NCI-H1436 treated with DMSO at 0.1 percent for 48 hours (cell line): ENCODE measurements at regions not wholly inside any gene's neighbourhood (a gene's known extent, or its start where the extent isn't known, plus 50 kb on each side); places are given as distances from the start of the nearest gene placed in this dataset.
"Not testable (repeated sequence)": the region's sequence is repeated elsewhere in the genome, so short reads cannot be mapped to it uniquely, and the experiment has no call there.

Source experiments
- DNase-seq: peaks from one replicate; lab custom pipeline; 2025; lab: John Stamatoyannopoulos, UW

DNA sequence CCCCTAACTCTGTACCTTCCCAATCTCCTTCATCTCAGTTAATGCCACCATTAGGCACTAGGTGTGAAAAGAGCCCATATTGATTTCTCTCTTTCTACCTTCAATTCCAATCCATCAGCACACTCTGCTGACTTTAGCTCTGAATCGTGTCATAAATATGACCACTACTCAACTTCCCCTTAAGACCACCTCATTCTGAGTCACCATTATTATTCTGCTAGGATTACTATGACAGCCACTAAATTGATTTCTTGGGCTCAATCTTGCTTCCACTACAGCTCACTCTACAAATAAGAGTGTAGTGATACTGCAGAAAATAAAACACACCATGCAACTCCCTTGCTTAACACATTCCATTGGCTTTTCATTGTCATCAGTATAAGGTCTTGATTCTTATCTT, 1449.0 kb upstream of the FLRT2 start:
- no peak for DNase-seq

DNA sequence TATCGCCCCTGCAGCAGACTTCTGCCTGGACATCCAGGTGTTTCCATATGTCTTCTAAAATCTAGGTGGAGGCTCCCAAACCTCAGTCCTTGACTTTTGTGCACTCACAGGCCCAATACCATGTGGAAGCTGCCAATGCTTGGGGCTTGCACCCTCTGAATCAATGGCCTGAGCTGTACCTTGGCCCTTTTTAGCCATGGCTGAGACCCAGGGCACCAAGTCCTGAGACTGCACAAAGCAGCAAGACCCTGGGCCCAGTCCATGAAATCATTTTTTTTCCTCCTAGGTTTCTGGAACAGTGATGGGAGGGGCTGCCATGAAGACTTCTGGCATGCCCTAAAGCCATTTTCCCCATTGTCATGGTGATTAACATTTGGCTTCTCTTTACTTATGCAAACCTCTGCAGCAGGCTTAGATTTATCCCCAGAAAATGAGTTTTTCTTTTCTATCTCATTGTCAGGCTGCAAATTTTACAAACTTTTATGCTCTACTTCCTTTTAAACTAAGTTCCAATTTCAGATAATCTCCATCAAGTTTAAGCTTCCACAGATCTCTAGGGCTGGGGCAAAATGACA, 1445.8 kb upstream of the FLRT2 start:
- DNase-seq = no peak

DNA sequence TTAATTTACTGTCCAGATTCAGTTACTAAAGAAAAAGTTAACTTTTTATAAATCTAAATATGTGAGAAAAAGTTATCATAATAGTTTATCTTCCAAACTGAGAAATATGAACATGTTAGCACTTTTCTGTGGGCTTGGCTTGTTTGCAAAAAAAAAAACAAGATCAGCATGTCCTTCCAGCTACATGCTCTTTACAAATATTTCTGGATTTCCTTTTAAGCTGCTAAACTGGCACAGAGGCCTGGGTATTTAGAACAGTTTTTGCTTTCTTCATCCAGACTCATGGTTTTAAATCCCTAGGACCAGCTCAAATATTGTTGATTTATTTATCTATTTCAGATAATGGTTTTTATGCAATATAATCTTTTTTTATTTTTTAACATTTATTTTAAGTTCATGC, 1444.5 kb upstream of the FLRT2 start:
- no peak for DNase-seq

DNA sequence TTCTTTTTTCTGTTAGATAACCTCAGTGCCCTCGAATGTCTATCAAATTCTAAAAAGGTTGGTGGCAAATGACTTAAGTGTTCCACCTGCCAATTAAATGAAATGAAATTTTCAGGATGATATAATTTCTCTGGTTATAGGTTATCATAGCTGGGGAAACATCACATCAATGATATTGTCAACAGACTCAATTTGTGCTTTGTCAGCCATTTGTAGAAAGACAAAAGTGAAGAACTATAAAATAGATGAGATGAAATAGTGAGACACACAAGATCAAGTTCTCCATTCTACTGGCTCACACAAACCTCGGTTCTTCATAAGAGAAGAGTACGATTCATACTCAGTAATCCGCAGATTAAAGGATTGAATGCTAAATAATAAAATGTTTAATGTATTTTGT, 1443.2 kb upstream of the FLRT2 start:
- no peak for DNase-seq

DNA sequence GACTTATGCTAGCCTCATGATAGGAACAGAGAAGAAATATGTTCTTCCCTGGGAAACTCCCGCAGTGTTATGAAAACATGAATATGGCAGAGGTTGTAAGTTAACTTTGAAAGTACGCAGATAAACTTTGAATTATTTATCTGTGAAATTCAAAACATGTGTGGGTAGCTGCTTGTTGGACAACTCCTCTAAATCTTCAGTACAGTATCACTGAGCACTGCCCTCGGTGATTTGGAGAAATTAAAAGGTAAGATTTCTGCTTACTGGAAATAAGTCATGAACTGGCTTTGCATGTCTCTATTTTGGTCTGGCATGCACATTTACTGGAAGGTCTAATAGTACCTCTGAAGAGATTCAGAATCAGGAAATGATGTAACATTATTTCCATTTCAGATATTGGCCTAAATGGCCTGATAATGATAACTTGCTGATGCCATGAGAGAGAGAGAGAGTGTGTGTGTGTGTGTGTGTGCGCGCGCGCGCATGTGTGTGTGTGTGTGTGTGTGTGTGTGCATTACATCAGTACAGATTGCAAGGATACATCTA, 1441.9 kb upstream of the FLRT2 start:
- DNase-seq = no peak

DNA sequence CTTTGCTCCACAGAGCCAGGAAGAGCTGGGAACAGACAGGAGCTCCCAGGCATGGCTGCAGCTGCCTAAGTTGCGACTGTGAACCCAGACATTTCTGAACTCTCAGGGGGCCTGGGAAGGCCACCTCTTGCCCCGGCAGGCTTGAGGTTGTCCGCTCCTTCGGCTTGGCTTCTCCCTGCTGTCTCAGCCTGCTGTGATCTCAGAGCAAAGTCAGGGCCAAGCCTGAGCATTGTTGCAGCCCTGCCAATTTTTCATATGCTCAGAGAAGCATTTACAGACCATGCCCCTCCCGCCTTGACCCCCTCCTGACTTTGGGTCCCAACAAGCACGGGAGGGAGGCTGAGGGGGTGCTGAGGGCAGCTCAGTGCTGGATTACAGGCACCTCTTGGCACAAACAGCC, 1439.1 kb upstream of the FLRT2 start:
- no peak for DNase-seq

DNA sequence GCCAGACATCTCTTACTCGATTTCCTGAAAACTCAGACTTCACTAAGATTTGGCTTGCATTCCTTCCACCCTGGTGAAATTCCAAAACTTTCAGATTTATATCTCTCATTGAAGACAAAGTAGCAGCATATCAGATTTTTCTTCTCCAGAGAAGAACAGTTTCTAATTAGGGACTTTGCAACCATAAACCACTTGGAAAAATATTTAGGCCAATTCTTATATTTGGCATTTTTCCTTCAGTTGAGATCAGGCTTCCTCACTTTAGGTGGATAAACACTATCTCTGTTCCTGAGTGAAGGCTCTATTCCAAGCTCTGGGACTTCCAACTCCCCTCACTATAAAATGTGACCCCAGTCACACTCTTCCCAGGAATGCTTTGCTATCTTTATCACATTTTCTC, 1434.3 kb upstream of the FLRT2 start:
- no peak for DNase-seq

DNA sequence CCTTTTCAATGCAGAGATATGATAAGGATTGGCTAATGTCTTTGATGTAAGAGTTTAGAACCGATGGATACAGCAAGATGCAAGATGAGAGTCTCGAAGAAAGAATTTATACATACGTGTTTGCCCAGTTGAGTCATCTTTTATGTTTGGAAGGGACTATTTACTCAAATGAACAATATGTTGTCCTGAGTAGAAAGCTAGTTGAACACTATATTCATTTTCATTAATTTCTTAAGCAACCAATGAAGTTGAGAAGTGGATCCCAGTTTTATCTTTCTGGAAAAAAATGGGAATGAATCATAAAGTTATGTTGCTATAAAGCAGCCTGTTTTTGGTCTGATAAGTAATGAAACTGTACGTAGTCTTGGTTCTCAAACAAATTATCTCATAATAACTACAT, 1431.7 kb upstream of the FLRT2 start:
- DNase-seq = no peak

DNA sequence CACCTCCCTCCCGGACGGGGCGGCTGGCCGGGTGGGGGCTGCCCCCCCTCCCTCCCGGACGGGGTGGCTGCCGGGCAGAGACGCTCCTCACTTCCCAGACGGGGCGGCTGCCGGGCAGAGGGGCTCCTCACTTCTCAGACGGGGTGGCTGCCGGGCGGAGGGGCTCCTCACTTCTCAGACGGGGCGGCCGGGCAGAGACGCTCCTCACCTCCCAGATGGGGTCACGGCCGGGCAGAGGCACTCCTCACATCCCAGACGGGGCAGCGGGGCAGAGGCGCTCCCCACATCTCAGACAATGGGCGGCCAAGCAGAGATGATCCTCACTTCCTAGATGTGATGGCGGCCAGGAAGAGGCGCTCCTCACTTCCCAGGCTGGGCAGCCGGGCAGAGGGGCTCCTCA, 1430.4 kb upstream of the FLRT2 start:
- DNase-seq = not testable (repeated sequence)

DNA sequence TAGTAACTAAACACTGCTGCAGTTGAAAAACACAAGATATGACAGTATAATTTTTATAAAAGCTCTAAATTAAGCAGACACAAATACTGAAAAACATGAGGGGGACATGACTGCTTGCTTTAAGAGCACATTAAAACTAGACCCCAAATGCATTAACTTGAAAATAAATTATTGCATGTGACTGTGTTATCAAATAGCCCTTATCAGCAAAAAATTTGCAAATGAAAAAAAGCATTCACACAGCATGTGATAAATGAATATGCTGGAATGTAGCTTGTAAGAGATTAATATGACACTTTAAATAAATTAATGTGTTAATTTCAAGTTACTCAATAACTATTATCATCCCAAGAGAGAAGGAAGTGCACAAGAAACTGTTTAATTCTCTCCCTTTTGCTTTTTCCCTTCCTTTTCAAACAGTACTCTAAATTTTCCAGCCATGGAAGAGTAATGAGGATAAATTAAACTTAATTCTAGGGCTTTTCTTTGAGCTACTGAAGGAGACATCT, 1422.1 kb upstream of the FLRT2 start:
- no peak for DNase-seq

DNA sequence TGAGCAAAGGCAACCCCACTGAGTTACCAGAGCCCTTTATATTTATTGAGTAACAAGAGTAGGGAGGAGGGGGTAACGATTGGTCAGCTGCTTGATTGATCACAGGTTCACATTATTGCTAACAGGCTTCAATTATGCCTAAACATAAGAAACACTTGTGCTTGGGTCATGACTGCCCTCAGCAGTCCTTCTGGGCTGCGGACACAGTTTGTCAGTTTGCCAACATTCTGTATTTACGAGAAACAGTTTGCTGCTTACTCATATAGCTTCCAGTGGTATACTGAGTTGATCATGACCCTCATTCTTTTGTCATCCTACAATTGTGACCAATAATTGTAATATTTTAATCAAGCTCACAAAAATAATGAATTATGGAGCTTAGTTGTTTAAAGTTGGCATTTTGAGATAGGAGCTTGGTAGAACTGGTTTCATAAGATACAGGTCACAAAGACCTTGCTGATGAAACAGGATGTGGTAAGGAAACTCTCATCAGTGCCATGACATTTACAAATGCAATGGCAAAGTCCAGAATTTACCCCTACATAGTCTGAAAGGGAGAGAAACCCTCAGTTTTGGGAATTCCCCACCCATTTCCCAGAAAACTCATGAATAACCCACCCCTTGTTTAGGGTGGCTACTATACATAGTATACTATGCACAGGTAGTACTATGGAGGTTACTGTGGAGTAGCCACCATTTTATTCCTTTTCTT, 1421.0 kb upstream of the FLRT2 start:
- no peak for DNase-seq

DNA sequence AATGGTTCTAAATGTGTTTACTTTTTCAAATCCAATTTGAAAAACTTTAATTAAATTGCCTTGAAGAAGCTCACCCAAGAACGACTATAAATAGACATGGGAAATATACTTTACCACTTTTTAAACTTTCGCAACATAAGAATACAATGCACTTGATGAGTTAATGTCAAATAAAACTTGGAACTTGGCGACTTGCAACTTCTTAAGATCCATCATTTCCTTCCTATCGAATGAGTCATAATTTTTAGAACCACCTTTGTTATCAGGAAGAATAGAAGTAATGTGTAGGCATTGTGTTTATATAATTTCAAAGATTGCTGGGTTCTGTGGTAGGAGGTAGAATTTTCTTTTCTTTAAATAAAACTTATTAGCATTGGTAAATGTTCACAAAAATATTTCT, 1417.4 kb upstream of the FLRT2 start:
- DNase-seq = no peak

DNA sequence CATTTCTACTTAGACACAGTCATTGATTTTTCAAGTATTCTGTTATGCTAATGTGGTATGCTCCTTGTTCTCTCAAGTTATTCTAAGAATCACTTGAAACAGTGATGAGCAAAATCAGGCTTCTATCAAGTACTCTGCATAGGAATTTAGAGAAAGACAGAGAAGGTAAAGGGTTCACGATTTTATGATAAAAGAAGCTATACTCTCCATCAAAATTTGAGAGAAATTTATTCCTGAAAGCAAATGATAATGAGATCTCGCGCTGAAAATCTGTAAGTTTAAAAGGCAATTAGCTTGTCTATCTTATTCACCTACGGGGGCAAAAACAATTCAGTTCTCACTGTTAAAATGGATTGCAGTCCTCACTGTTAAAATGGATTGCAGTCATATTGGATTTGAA, 1404.3 kb upstream of the FLRT2 start:
- no peak for DNase-seq

DNA sequence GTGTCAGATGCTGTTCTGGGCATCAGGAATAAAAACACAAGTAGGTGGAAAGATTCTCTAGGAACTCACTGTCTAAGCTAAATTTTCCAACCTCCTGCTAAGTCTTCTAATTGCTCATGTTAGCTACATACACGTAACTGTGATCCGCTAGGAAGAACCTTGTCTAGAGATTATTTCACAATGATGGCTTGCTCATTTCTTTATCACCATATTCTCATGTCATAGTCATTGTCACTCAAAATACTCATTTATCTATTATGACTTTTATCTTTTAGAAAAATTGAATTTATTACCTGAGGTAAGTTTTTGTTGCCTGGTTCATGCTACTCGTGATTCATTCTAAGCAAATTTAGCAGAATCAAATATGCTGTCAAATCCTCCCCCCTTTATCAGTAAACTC, 1402.4 kb upstream of the FLRT2 start:
- DNase-seq = no peak

DNA sequence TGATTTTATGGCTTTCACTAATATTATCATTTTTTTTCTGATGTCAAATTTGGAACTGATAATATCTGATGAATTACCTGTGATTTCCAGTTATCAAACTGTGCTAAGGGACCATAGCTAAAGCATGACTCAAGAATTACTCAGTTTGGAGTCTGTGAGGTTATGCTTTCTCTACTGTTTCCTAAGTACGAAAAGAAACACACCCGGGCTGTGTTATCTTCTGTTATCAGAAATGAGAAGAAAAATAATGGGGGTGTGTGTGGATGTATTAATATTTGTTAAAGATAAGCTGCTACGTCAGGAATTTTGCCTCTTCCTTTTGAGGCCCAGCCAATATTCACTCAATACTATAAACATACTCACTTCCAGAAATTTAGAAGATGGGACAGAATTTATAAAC, 1401.9 kb upstream of the FLRT2 start:
- DNase-seq = no peak

DNA sequence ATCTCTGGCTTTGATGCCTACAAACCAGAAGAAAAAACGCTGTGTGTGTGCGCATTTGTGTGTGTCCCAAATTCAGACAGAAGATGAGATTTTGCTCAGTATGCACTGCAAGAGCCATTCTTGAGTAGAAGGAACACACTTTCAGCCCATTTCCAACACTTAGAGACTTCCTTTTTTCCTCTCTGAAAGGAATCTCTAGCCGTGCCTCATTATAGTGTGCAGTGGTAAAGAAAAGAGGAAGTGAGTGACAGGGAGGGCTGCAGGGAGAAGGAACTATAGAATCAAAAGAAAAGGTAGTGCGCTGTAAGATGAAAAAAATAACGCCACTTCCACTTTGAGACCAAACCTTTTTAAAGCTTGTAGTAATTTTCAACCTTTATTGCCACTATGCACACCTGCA, 1400.9 kb upstream of the FLRT2 start:
- no peak for DNase-seq

DNA sequence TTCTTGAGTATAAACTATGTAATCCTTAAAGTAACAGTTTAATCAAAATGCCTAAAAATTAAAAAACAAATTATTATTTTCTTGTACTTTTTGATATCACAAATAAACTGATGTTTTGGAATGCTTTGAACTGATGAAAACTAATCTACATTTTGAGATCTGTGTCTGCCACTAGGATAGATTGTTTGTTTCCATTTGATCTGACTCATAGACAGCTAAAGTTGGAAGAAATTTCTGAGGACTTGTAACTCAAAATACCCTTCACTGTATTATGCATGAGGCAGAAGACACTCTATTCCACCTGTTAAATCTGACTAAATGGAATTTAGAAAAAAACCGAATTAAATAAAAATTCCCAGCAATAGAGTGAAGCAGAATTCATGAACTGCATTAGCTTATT, 1400.0 kb upstream of the FLRT2 start:
- no peak for DNase-seq

DNA sequence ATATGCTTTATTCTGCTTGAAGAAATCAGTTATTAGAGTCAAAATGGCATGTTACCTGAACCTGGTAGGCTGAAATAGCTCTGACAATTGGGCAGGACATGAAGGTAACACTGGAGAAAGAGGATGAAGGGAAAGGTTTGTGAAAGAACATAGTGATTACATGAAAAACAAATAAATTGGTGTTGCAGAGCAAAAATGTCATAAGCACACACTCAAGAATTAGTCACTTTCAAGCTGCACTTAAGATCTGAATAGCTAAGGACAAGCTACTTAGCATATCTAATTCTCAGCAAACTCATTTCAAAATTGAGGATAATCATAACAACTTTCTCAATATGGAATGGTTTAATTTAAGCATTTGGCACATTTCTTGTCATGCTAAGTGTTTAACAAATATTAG, 1398.0 kb upstream of the FLRT2 start:
- DNase-seq = no peak

DNA sequence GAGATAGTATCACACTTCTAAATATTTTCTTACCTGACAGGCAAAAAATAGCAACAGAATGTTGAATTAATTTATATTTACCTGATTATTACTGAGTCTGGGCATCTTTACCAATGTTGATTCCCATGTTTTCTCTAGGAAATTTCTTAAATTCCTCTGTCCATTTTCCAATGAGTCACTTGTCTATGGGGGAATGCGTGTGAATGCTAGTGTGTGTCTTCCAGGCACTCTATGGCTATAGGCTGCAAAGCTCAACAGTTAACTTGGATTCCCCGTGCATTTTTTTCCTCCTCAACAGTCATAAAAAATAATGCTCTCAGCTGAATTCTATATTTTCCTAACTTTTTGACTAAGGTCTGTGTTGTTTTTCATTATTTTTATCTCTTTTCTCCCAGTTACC, 1385.8 kb upstream of the FLRT2 start:
- no peak for DNase-seq

DNA sequence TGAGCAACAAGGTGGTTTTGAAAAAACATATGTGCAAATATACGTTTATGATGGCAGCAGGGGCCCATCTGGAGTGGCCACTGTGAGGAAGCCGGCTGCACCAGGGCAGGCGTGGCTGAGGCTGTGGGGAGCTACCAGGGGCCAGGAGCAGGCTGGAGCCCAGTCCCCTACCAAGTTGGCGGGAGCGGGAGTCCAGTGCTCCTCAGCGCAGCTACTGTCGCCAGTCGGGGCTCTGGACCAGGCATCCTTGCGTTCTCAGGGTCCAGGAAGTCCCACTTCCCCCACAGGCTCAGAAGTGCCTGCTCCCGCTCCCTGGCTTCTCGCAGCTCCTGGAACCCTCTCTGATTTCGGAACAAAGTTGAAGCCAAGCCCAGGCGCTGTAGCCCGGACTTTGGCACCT, 1377.5 kb upstream of the FLRT2 start:
- DNase-seq = no peak

DNA sequence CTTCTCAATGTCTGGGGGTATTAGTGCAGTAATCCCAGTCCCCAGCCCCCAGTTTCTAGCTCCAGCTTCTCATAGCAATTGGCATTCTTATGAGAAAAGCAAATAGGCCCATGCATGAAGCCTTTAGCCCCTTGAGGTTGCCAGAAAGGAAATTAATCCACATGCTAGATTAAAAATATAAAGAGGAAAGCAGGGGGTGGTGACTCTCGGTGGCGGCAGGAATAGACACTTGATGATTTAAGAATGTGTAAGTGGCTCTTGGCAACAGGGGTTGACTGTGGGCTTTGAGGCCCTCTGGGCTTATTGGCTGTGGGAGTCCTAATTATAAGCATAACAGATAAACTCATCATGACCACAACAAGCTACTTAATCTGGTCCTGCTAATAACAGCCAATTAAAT, 1367.3 kb upstream of the FLRT2 start:
- no peak for DNase-seq

DNA sequence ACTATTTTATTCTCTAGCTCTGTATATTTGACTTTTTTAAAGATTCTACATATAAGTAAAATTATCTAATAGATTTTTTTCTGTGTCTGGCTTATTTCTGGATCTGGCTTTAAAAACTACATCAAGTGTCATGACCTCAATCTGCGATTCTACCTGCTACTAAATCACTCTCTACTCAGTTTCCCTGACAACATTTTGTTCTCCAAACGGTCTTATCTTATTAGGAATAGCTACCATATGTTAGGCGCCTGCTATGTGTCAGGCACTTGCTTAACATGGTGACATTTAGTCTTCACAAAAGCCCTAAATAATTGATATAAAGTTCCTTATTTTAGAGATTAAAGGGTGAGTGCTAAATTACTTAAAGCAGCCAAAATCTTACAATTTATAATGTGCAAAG, 1362.9 kb upstream of the FLRT2 start:
- no peak for DNase-seq

DNA sequence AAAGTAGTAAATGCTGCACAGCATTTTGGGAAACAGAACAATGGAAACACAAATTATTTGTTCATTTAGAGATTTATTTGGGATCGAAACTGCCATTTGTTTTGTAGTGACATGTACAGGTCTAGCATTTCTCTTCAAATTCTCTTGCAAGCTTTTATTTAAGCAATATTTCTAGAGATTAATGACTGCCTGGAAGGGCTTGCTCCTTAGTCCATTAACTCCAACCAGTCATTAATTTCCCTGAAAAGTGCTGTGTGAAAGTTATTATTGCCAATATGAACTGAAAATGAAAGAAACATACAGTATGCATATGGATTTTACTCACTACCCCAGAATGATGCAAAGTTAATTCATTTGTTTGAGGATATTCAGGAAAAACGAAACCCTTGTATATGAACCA, 1349.6 kb upstream of the FLRT2 start:
- no peak for DNase-seq

DNA sequence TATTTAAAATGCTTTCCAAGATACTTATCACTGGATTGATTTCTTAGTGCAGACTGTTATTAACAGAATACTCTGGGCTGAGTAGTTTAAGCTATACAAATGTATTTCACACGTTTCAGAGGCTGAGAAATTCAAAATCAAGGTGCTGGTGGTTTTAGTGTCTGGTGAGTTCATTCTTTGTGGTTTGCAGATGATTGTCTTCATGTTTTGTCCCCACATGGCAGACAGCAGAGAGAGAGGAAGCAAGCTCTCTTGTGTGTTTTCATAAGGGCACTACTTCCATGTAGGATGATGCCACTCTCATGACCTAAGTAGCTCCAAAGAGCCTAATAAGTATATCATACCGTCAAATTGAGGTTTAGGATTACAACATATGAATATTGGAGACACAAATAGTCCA, 1348.9 kb upstream of the FLRT2 start:
- DNase-seq = no peak
